ENCODE measurements at regions not wholly inside any gene's neighbourhood (a gene's known extent, or its start where the extent isn't known, plus 50 kb on each side); places are given as distances from the start of the nearest gene placed in this dataset.

DNA sequence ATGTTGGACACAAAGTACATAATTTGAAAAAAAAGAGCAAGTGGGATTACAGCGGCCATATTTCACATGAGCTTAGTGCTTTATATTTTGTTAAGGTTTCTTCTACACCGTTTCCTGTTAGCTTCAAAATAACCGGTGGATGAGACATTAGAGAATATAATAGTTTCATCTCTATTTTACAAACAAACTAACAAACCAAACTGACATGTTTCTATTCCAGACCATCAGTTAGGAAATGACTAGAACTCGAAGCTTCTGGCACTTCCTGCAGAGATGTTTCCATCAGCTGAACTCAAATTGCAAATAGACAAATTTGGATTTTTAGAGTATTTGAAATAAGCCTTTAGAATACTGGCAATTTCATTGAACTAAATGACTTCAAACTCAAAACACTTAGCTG is 86.5 kb downstream of the MTRR start:
- H3K27me3 ChIP-seq (ENCODE audit: control insufficient read depth, insufficient read depth, low read length), result no peaks in the 10 kb centered on the region
- no peak overlapping the region for H3K4me3 ChIP-seq (ENCODE audit: low read length)
- H3K4me1 ChIP-seq (ENCODE audit: control insufficient read depth, insufficient read depth, low read length), result no peaks in the 10 kb centered on the region
- no peak overlapping the region for H3K9ac ChIP-seq (ENCODE audit: low read length)
- H3K27ac ChIP-seq (ENCODE audit: low read depth, low read length), result no peak overlapping the region
- H3K36me3 ChIP-seq (ENCODE audit: control insufficient read depth, insufficient read depth, low read length), result no peaks in the 10 kb centered on the region

GRCh38 chr5:7957329-7957728 is 88.4 kb downstream of the MTRR start:
- no peak overlapping the region for H3K4me3 ChIP-seq (ENCODE audit: low read length)
- H3K36me3 ChIP-seq (ENCODE audit: control insufficient read depth, insufficient read depth, low read length), result no peaks in the 10 kb centered on the region
- no peaks in the 10 kb centered on the region for H3K4me1 ChIP-seq (ENCODE audit: control insufficient read depth, insufficient read depth, low read length)
- no peak overlapping the region for H3K27ac ChIP-seq (ENCODE audit: low read depth, low read length)
- H3K27me3 ChIP-seq (ENCODE audit: control insufficient read depth, insufficient read depth, low read length), result no peaks in the 10 kb centered on the region
- no peak overlapping the region for H3K9ac ChIP-seq (ENCODE audit: low read length)

DNA sequence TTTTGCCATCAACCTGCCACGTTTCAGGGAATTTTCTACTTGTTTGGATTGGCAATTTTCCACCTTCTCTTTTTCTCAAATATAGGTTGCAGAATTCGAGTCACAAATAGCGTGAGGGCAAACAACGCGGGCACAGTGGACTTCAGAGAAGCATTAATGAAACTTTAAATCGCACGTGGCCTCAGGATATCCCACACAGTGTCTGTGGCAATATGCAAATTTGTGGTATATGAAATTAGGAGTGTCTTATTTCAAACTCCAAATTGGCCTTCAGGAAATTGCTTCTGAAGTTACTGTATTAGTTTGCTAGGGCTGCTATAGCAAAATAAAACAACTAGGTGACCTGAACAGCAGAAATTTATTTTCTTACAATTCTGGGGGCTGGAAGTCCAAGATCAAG is 91.2 kb downstream of the MTRR start:
- H3K4me1 ChIP-seq (ENCODE audit: control insufficient read depth, insufficient read depth, low read length), result no peaks in the 10 kb centered on the region
- no peaks in the 10 kb centered on the region for H3K36me3 ChIP-seq (ENCODE audit: control insufficient read depth, insufficient read depth, low read length)
- H3K4me3 ChIP-seq (ENCODE audit: low read length), result no peak overlapping the region
- H3K9ac ChIP-seq (ENCODE audit: low read length), result no peak overlapping the region
- no peak overlapping the region for H3K27ac ChIP-seq (ENCODE audit: low read depth, low read length)
- no peaks in the 10 kb centered on the region for H3K27me3 ChIP-seq (ENCODE audit: control insufficient read depth, insufficient read depth, low read length)

DNA sequence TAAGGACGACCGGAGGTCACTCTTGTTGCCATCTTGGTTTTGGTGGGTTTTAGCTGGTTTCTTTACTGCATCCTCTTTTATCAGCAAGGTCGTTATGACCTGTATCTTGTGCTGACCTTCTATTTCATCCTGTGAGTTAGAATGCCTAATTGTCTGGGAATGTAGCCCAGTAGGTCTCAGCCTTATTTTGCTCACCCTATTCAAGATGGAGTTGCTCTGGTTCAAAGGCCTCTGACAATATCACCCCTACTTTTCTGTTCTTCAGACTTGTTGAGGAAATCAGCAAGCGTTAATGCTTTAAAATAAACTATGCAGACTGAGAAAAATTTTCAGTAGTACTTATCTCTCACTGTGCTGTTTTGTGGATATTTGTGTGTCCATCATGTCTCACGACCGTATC is 92.6 kb downstream of the MTRR start:
- H3K4me1 ChIP-seq (ENCODE audit: control insufficient read depth, insufficient read depth, low read length), result no peaks in the 10 kb centered on the region
- no peak overlapping the region for H3K27ac ChIP-seq (ENCODE audit: low read depth, low read length)
- H3K4me3 ChIP-seq (ENCODE audit: low read length), result no peak overlapping the region
- no peak overlapping the region for H3K9ac ChIP-seq (ENCODE audit: low read length)
- no peaks in the 10 kb centered on the region for H3K27me3 ChIP-seq (ENCODE audit: control insufficient read depth, insufficient read depth, low read length)
- no peaks in the 10 kb centered on the region for H3K36me3 ChIP-seq (ENCODE audit: control insufficient read depth, insufficient read depth, low read length)

DNA sequence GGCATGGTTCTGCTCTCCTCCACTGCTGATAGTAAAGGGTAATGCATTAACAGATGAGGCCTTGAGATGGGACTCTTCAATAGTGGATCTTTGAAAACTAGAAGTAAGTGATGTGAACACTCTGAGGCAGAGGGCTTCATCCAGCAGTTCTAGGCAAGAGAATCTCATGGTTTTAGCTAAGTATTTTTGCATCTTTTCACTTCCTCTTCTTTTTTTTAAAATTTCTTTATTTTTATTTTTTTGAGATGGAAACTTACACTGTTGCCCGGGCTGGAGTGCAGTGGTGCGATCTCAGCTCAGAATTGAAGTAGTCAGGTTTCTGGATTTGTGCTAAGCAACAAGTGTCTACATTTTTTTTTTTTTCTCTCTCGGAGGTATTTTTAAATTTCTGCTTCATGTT is 101.9 kb downstream of the MTRR start:
- Histone ChIP-seq H3K9ac (ENCODE audit: low read length) (no peak overlapping the region), H3K27me3 (ENCODE audit: control insufficient read depth, insufficient read depth, low read length) (no peaks in the 10 kb centered on the region)

DNA sequence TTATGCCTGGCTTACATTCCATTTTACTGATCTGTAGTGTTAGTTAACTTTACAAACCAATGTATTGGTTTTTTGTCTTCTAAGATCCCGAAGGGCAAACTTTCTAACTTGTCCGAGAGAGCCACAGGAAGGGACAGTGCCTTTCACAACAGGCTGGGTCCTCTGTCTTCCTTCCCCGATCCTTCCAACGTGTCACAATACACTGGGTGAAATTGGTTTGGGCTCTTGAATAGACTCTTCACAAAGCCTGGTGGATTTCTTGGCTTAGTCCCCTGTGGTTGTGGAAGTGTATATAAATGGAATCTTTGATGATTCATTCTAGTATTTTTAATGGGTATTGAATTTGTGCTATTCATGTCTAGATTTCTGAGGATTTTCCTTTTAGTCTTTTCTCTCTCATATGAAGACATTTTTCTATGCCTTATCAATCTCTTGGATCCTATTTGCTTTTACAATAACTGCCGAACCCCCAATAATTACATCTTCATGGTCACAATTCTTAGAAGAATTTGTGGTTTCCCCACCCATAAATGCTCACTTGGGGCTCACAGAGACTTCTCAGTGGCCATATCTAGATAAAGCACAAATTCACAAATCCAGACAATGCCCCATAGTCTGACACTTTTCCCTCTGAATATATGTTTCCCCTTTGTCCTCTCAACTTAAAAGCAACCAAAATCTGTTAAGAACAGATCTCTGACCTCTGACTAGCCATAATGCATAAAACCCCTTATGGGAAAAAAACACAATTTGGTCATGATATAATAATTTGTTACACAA is 107.7 kb downstream of the MTRR start:
- Histone ChIP-seq H3K9ac (ENCODE audit: low read length) (no peak overlapping the region), H3K4me3 (ENCODE audit: low read length) (no peak overlapping the region), H3K4me1 (ENCODE audit: control insufficient read depth, insufficient read depth, low read length) (no peaks in the 10 kb centered on the region), H3K27ac (ENCODE audit: low read depth, low read length) (no peak overlapping the region), H3K27me3 (ENCODE audit: control insufficient read depth, insufficient read depth, low read length) (no peaks in the 10 kb centered on the region), H3K36me3 (ENCODE audit: control insufficient read depth, insufficient read depth, low read length) (no peaks in the 10 kb centered on the region)

More for the DNA sequence above, 101.9 kb downstream of the MTRR start:
- no peak overlapping the region for H3K27ac ChIP-seq (ENCODE audit: low read depth, low read length)
- no peak overlapping the region for H3K4me3 ChIP-seq (ENCODE audit: low read length)
- no peaks in the 10 kb centered on the region for H3K4me1 ChIP-seq (ENCODE audit: control insufficient read depth, insufficient read depth, low read length)
- no peaks in the 10 kb centered on the region for H3K36me3 ChIP-seq (ENCODE audit: control insufficient read depth, insufficient read depth, low read length)

DNA sequence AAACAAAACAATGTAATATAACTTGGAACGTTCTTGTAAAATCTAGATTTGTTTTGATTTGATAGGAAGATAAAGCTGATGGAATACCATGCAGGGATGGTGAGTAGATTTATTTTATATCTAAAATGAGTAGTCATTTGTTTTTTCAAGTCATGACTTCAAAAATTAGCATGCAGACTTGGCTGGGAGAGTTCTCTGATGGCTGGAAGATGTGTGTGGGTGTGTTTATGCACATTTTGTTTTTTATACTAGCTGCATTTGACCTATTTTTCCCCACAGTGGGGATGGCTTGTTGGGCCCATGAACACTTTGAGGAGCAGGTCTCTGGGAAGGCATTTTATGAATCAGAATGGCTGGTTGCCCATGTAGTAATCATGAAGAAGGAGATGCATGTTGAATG is 109.2 kb downstream of the MTRR start:
- Histone ChIP-seq H3K27me3 (ENCODE audit: control insufficient read depth, insufficient read depth, low read length) (no peaks in the 10 kb centered on the region), H3K36me3 (ENCODE audit: control insufficient read depth, insufficient read depth, low read length) (no peaks in the 10 kb centered on the region), H3K4me3 (ENCODE audit: low read length) (no peak overlapping the region), H3K4me1 (ENCODE audit: control insufficient read depth, insufficient read depth, low read length) (no peaks in the 10 kb centered on the region), H3K9ac (ENCODE audit: low read length) (no peak overlapping the region), H3K27ac (ENCODE audit: low read depth, low read length) (no peak overlapping the region)

DNA sequence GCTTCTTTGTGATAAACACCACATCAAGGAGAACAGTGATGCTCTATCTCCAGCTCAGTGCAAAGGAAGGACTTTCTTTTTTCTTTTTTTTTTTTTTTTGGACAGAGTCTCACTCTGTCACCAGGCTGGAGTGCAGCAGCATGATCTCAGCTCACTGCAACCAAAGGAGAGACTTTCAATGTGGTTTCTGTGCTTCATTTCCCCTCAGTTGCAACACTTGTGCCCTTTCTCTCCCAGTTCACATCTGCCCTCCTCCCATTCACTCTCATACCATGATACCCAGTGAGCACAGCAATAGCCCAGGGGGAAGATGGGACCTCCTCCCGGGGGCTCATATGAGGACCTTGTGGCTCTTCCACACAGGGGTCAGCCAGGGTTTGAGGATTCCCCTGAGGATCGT is 110.0 kb downstream of the MTRR start:
- H3K36me3 ChIP-seq (ENCODE audit: control insufficient read depth, insufficient read depth, low read length), result no peaks in the 10 kb centered on the region
- H3K27me3 ChIP-seq (ENCODE audit: control insufficient read depth, insufficient read depth, low read length), result no peaks in the 10 kb centered on the region
- H3K4me3 ChIP-seq (ENCODE audit: low read length), result no peak overlapping the region
- no peak overlapping the region for H3K27ac ChIP-seq (ENCODE audit: low read depth, low read length)
- H3K9ac ChIP-seq (ENCODE audit: low read length), result no peak overlapping the region
- no peaks in the 10 kb centered on the region for H3K4me1 ChIP-seq (ENCODE audit: control insufficient read depth, insufficient read depth, low read length)

- H3K27ac ChIP-seq (ENCODE audit: low read depth, low read length), result no peak overlapping the region
- no peaks in the 10 kb centered on the region for H3K27me3 ChIP-seq (ENCODE audit: control insufficient read depth, insufficient read depth, low read length)
- no peak overlapping the region for H3K9ac ChIP-seq (ENCODE audit: low read length)
- H3K4me1 ChIP-seq (ENCODE audit: control insufficient read depth, insufficient read depth, low read length), result no peaks in the 10 kb centered on the region
- H3K4me3 ChIP-seq (ENCODE audit: low read length), result no peak overlapping the region
- no peaks in the 10 kb centered on the region for H3K36me3 ChIP-seq (ENCODE audit: control insufficient read depth, insufficient read depth, low read length)
Measured at GRCh38 chr5:7980881-7981280, 111.9 kb downstream of the MTRR start.

DNA sequence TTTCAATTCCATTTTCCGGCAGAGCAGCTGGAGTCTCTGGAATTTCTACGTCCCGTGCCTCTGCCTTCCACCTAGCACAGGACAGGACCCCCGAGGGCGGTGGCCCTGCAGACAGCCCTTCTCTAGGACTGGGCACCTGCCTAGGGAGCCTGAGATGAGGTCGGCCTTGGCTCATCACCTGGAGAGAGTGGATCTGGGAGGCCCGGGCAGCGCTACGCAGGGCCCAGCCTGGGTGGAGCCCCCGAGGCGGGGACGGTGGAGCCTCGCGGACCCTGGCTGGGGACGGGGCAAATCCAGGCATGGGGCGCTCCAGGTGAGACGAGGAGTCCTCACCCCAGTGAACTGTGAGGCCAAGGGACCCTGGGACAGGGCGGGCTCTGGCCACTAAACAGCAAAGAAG is 114.5 kb downstream of the MTRR start:
- no peak overlapping the region for H3K27ac ChIP-seq (ENCODE audit: low read depth, low read length)
- H3K9ac ChIP-seq (ENCODE audit: low read length), result no peak overlapping the region
- no peaks in the 10 kb centered on the region for H3K27me3 ChIP-seq (ENCODE audit: control insufficient read depth, insufficient read depth, low read length)
- H3K36me3 ChIP-seq (ENCODE audit: control insufficient read depth, insufficient read depth, low read length), result no peaks in the 10 kb centered on the region
- no peaks in the 10 kb centered on the region for H3K4me1 ChIP-seq (ENCODE audit: control insufficient read depth, insufficient read depth, low read length)
- no peak overlapping the region for H3K4me3 ChIP-seq (ENCODE audit: low read length)

GRCh38 chr5:7991125-7991821 is 122.3 kb downstream of the MTRR start:
- no peaks in the 10 kb centered on the region for H3K4me1 ChIP-seq (ENCODE audit: control insufficient read depth, insufficient read depth, low read length)
- no peak overlapping the region for H3K27ac ChIP-seq (ENCODE audit: low read depth, low read length)
- no peaks in the 10 kb centered on the region for H3K27me3 ChIP-seq (ENCODE audit: control insufficient read depth, insufficient read depth, low read length)
- no peak overlapping the region for H3K9ac ChIP-seq (ENCODE audit: low read length)
- no peak overlapping the region for H3K4me3 ChIP-seq (ENCODE audit: low read length)
- no peaks in the 10 kb centered on the region for H3K36me3 ChIP-seq (ENCODE audit: control insufficient read depth, insufficient read depth, low read length)

GRCh38 chr5:7995688-7996294 is 126.8 kb downstream of the MTRR start:
- H3K36me3 ChIP-seq (ENCODE audit: control insufficient read depth, insufficient read depth, low read length), result no peaks in the 10 kb centered on the region
- no peaks in the 10 kb centered on the region for H3K4me1 ChIP-seq (ENCODE audit: control insufficient read depth, insufficient read depth, low read length)
- no peak overlapping the region for H3K27ac ChIP-seq (ENCODE audit: low read depth, low read length)
- no peak overlapping the region for H3K9ac ChIP-seq (ENCODE audit: low read length)
- no peak overlapping the region for H3K4me3 ChIP-seq (ENCODE audit: low read length)
- H3K27me3 ChIP-seq (ENCODE audit: control insufficient read depth, insufficient read depth, low read length), result no peaks in the 10 kb centered on the region
